Neutrophil (primary cell): ENCODE measurements at regions not wholly inside any gene's neighbourhood (a gene's known extent, or its start where the extent isn't known, plus 50 kb on each side); places are given as distances from the start of the nearest gene placed in this dataset.

ENCODE experiments used
- H3K27ac ChIP-seq: fragments of 200-600 bp; sonication (generic); 2 replicates; pipeline ENCODE4 v1.5.1; 2016; ENCODE audit warnings: mild to moderate bottlenecking, moderate library complexity
- H3K27me3 ChIP-seq: fragments of 200-600 bp; sonication (generic); 2 replicates; pipeline ENCODE4 v1.6.0; 2016; ENCODE audit warnings: mild to moderate bottlenecking
- H3K36me3 ChIP-seq: fragments of 200-600 bp; sonication (generic); 2 replicates; pipeline ENCODE4 v1.5.1; 2017
- H3K4me1 ChIP-seq, 2 experiments: fragments of 200-600 bp in 1 of 2; sonication (generic) in 1 of 2; 1 replicate in 1 of 2; 2 replicates in 1 of 2; pipeline versions ENCODE4 v1.5.1 to v1.6.1; 2013 to 2016; ENCODE audit warnings: low read depth in 1 of 2, low read length in 1 of 2, mild to moderate bottlenecking in 1 of 2, moderate library complexity in 1 of 2; ENCODE audit not compliant: control insufficient read depth in 1 of 2, insufficient read depth in 1 of 2
- H3K4me3 ChIP-seq, 2 experiments: fragments of 200-600 bp in 1 of 2; sonication (generic) in 1 of 2; 1 replicate in 1 of 2; 2 replicates in 1 of 2; pipeline ENCODE4 v1.5.1; 2013 to 2016; ENCODE audit warnings: low read depth in 1 of 2, low read length in 1 of 2, mild to moderate bottlenecking in 1 of 2, moderate library complexity in 1 of 2
- H3K9me3 ChIP-seq: fragments of 200-600 bp; sonication (generic); 2 replicates; pipeline ENCODE4 v1.5.1; 2016
- TF ChIP-seq, protein P1 (sequence below): fragments of 200-600 bp; sonication (generic); IDR thresholded peaks from 2 replicates; pipeline ENCODE4 v1.5.1; 2016; ENCODE audit warnings: antibody characterized with exemption

DNA sequence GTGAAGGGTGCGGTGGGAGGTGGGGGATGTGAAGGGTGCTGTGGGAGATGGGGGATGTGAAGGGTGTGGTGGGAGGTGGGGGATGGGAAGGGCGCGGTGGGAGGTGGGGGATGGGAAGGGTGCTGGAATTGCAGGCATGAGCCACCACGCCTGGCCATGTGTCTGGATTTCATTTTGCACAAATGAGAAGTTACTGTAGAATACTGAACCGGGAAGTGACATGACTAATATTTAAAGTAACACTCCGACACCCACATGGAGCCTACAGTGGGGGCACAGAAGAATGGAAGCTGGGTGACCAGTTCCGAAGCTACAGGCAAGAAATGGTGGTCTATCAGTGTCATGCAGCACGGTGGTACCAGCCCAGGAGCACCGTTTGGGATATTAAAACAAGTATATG, 69.9 kb upstream of the SPTLC1 start:
- H3K27ac ChIP-seq = no peak overlapping the region
- TF ChIP-seq, protein P1, sequence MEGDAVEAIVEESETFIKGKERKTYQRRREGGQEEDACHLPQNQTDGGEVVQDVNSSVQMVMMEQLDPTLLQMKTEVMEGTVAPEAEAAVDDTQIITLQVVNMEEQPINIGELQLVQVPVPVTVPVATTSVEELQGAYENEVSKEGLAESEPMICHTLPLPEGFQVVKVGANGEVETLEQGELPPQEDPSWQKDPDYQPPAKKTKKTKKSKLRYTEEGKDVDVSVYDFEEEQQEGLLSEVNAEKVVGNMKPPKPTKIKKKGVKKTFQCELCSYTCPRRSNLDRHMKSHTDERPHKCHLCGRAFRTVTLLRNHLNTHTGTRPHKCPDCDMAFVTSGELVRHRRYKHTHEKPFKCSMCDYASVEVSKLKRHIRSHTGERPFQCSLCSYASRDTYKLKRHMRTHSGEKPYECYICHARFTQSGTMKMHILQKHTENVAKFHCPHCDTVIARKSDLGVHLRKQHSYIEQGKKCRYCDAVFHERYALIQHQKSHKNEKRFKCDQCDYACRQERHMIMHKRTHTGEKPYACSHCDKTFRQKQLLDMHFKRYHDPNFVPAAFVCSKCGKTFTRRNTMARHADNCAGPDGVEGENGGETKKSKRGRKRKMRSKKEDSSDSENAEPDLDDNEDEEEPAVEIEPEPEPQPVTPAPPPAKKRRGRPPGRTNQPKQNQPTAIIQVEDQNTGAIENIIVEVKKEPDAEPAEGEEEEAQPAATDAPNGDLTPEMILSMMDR = no peak

DNA sequence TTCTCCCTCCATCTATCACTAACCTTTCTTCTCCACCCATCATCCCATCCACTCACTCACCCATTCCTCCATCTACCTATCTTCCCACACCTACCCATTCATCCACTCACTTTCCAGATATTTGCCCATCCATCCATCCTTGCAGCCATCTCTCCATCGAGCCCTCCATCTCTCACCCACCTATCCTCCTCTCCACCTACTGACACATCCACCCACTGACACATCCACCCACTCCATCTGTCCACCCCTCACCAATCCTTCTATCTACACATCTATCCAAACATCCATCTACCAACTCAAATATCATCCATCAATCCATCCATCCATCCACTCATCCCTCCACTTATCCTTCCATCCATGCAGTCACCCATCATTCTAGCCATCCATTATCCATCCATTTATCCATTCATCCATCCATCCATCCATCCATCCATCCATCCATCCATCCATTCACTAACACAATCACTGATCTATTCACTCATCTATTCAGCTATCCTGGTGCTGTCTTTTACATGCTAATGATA, 68.9 kb upstream of the SPTLC1 start:
- Histone ChIP-seq H3K27me3 (no peaks in the 10 kb centered on the region), H3K4me3 (no peak overlapping the region), H3K27ac (no peak overlapping the region), H3K36me3 (no peaks in the 10 kb centered on the region), H3K4me1 (no peaks in the 10 kb centered on the region), H3K9me3 (no peaks in the 10 kb centered on the region)
- TF ChIP-seq, protein P1 = no peak

More for the DNA sequence above, 69.9 kb upstream of the SPTLC1 start:
- Histone ChIP-seq H3K36me3 (no peaks in the 10 kb centered on the region), H3K27me3 (no peaks in the 10 kb centered on the region), H3K9me3 (no peaks in the 10 kb centered on the region), H3K4me3 (no peak overlapping the region), H3K4me1 (no peaks in the 10 kb centered on the region)

DNA sequence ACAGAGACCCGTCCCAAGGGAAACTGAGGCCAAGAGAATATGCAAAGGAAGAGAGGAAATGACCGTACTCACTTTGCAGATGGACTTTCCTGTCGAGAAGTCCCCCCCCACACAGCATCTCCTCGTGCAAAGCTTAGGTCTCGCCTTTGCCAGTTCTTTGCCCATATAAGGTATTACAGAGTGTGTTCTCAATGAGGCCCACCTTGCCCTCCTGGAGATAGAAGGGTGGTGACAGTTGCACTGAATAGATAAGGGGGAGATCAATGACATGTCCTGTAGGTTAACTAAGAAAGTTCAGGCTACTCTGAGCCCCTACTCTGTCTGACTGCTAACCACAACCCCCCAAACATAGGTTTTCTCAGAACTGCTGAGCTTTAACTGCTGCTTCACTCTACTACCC, 68.2 kb upstream of the SPTLC1 start:
- Histone ChIP-seq H3K27ac (no peak overlapping the region), H3K36me3 (no peaks in the 10 kb centered on the region), H3K27me3 (no peaks in the 10 kb centered on the region), H3K9me3 (no peaks in the 10 kb centered on the region), H3K4me1 (no peaks in the 10 kb centered on the region), H3K4me3 (no peak overlapping the region)
- TF ChIP-seq, protein P1 = no peak

DNA sequence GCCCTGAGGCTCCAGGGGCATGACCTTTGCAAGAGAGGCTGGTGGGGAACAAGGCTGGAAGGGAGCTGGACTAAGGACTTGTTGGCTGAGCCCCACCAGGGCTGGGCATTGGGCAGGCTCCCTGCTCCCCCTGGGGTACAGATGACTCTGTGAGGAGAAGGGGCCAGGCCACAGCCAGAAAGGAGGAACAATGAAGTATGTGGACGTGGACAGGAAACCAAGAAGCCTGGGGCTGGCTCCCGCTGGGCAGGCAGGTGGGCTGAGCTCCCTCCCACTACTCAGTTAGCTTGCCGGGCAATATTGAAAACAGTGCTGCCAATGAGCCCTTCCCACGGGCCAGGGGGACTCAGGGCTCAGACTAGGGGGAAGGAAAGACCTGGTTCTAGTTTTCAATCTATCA, 66.1 kb upstream of the SPTLC1 start:
- H3K27me3 ChIP-seq = no peaks in the 10 kb centered on the region
- TF ChIP-seq, protein P1 = no peak
- no peaks in the 10 kb centered on the region for H3K4me1 ChIP-seq
- H3K36me3 ChIP-seq = no peaks in the 10 kb centered on the region
- no peak overlapping the region for H3K4me3 ChIP-seq
- H3K9me3 ChIP-seq = no peaks in the 10 kb centered on the region
- H3K27ac ChIP-seq = no peak overlapping the region

DNA sequence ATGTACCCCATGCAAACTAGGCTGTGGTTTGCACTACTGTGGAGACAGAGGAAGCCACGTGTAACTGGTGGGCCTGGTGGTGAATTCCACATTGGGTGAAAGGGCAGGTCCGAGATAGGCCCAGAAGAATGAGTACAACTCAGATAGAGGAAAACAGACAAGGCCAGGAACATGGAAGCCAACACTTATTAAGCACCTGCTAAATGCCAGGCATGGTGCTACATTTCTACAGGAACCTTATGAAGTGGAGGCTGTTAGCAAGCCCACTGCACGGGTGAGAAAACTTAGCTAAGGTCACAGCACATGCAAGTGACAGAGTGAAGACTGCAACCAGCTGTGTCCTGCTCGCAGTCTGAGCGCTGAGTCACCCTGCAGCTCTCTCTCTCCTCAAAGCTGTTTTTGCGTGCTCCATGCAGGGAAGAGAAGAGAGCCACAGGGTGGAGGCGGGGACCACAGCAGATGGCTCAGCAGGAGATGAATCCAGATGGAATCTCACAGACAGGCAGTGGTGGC, 65.5 kb upstream of the SPTLC1 start:
- TF ChIP-seq, protein P1 = no peak
- H3K27ac ChIP-seq = no peak overlapping the region

DNA sequence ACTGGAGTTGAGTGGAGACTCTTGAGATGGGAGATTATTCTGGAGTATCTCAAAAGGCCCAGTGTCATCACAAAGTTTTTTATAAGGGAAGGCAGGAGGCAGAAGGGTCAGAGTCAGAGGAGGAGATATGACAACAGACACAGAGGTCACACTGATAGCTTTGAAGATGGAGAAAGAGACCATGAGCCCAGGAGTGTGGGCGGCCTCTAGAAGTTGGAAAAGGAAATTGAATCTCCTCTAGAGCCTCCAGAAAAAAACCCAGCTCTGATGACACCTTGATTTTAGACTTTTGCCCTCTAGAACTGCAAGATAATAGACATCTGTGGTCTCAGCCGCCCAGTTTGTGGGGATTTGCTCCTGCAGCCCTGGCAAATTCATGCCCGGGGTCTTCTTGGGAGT, 64.8 kb upstream of the SPTLC1 start:
- no peaks in the 10 kb centered on the region for H3K36me3 ChIP-seq
- TF ChIP-seq, protein P1 = no peak
- H3K27ac ChIP-seq = no peak overlapping the region
- no peak overlapping the region for H3K4me3 ChIP-seq
- H3K4me1 ChIP-seq = no peaks in the 10 kb centered on the region
- no peaks in the 10 kb centered on the region for H3K9me3 ChIP-seq
- H3K27me3 ChIP-seq = no peaks in the 10 kb centered on the region

More for the DNA sequence above, 65.5 kb upstream of the SPTLC1 start:
- Histone ChIP-seq H3K27me3 (no peaks in the 10 kb centered on the region), H3K36me3 (no peaks in the 10 kb centered on the region), H3K4me1 (no peaks in the 10 kb centered on the region), H3K9me3 (no peaks in the 10 kb centered on the region), H3K4me3 (no peak overlapping the region)
